HepG2 (cell line): ENCODE measurements at regions not wholly inside any gene's neighbourhood (a gene's known extent, or its start where the extent isn't known, plus 50 kb on each side); places are given as distances from the start of the nearest gene placed in this dataset.

Experiments
- ATAC-seq: fragments of 200-7000 bp; cut with Tn5 transposase; 3 replicates; pipeline ENCODE4 v1.9.1; 2020; ENCODE audit warnings: mild to moderate bottlenecking, moderate library complexity
- BruUV-seq: library from RNA; stranded (reverse); fragments of 400-500 nt; replicated peaks from 2 replicates; lab custom pipeline; 2021; lab: Mats Ljungman, UMichigan
- CTCF ChIA-PET: fragments of 300-600 bp; formaldehyde crosslinking; extraction: SDS; loops from one replicate; lab custom pipeline; 2021; ENCODE audit warnings: low total read pairs, inconsistent platforms, low intra/inter-chr PET ratio; lab: Yijun Ruan, JAX
- POLR2A ChIA-PET: fragments of 350-600 bp; sonication (Branson Sonifier 250); formaldehyde crosslinking; loops from one replicate; lab custom pipeline; 2020; ENCODE audit warnings: antibody characterized with exemption, inconsistent platforms; lab: Yijun Ruan, JAX
- DNase-seq: peaks from one replicate; pipeline ENCODE4 v3.0.0-alpha.2; 2015; ENCODE audit warnings: low spot score
- FAIRE-seq: peaks from 3 replicates; lab custom pipeline; 2011; peaks lifted over from hg19 to GRCh38; lab: Jason Lieb, UNC
- H2AFZ ChIP-seq: one replicate; pipeline ENCODE4 v1.6.1; 2011; ENCODE audit warnings: low read length, inconsistent platforms
- H3K27ac ChIP-seq: fragments of 300-600 bp; 3 replicates; pipeline ENCODE4 v1.8.0; 2011; ENCODE audit warnings: mixed run types, mild to moderate bottlenecking, mixed read lengths, low read length, inconsistent platforms; ENCODE audit not compliant: insufficient read depth; ENCODE audit errors: extremely low read length
- H3K27me3 ChIP-seq, 2 experiments: fragments of 200-600 bp in 1 of 2; 2 replicates in 1 of 2; 3 replicates in 1 of 2; pipeline versions ENCODE4 v1.6.0 to v1.8.0; 2011; ENCODE audit warnings: low read length in 2 of 2, mild to moderate bottlenecking in 2 of 2, moderate library complexity in 2 of 2, inconsistent platforms in 1 of 2; ENCODE audit not compliant: insufficient read depth in 2 of 2, control insufficient read depth in 1 of 2
- H3K36me3 ChIP-seq, 2 experiments: fragments of 200-600 bp in 1 of 2; replicated peaks in 1 of 2; 2 replicates in 1 of 2; 3 replicates in 1 of 2; pipeline versions ENCODE4 v1.5.1 to v1.8.0; 2011; ENCODE audit warnings: low read length in 2 of 2, inconsistent platforms in 1 of 2; ENCODE audit not compliant: insufficient read depth in 2 of 2, control insufficient read depth in 1 of 2
- H3K4me1 ChIP-seq: 2 replicates; pipeline ENCODE4 v1.5.1; 2012; ENCODE audit warnings: low read length, inconsistent platforms; ENCODE audit not compliant: insufficient read depth
- H3K4me2 ChIP-seq: 2 replicates; pipeline ENCODE4 v1.6.0; 2011; ENCODE audit warnings: low read depth, low read length, inconsistent platforms
- H3K4me3 ChIP-seq, 3 experiments: fragments of 200-600 bp in 1 of 3; sonication (generic), shearing (Covaris generic) in 1 of 3; replicated peaks in 1 of 3; 2 replicates each; pipeline ENCODE4 v1.5.1; 2011 to 2016; ENCODE audit warnings: low read length in 3 of 3, inconsistent platforms in 2 of 3, low read depth in 2 of 3, mild to moderate bottlenecking in 2 of 3, control low read depth in 1 of 3, mixed read lengths in 1 of 3; ENCODE audit not compliant: insufficient read depth in 1 of 3
- H3K79me2 ChIP-seq: one replicate; pipeline ENCODE4 v1.6.1; 2011; ENCODE audit warnings: low read length, inconsistent platforms; ENCODE audit not compliant: insufficient read depth
- H3K9ac ChIP-seq: 2 replicates; pipeline ENCODE4 v1.6.0; 2011; ENCODE audit warnings: mild to moderate bottlenecking, low read depth, low read length, inconsistent platforms; ENCODE audit not compliant: insufficient read depth
- H3K9me3 ChIP-seq: 2 replicates; pipeline ENCODE4 v1.5.1; 2012; ENCODE audit warnings: mild to moderate bottlenecking, low read length
- H4K20me1 ChIP-seq: 2 replicates; pipeline ENCODE4 v1.6.0; 2011; ENCODE audit warnings: inconsistent platforms, mild to moderate bottlenecking, low read length, moderate library complexity; ENCODE audit not compliant: insufficient read depth
- EHMT2 ChIP-seq: fragments of 200-600 bp; sonication (generic); IDR thresholded peaks from 2 replicates; pipeline ENCODE4 v1.7.0; 2017; ENCODE audit warnings: antibody characterized with exemption, low read depth, low read length, borderline replicate concordance
- ETV6 ChIP-seq: sonication (generic); formaldehyde crosslinking; conservative IDR thresholded peaks from 2 replicates; pipeline ENCODE4 v1.4.0; 2020; ENCODE audit warnings: missing genetic modification reagents
- GFI1 ChIP-seq: sonication (generic); formaldehyde crosslinking; IDR thresholded peaks from 2 replicates; pipeline ENCODE4 v1.5.0; 2020; ENCODE audit warnings: missing genetic modification reagents, mild to moderate bottlenecking, borderline replicate concordance
- MIER2 ChIP-seq: IDR thresholded peaks from 2 replicates; pipeline ENCODE4 v1.6.1; 2016; ENCODE audit warnings: missing biosample characterization, missing genetic modification reagents
- POLR2G ChIP-seq: fragments of 200-400 bp; formaldehyde crosslinking; IDR thresholded peaks from 2 replicates; pipeline ENCODE4 v1.6.1; 2018; ENCODE audit warnings: mild to moderate bottlenecking, low read depth, low read length, moderate library complexity
- SMAD3 ChIP-seq: sonication (generic); formaldehyde crosslinking; IDR thresholded peaks from 2 replicates; pipeline ENCODE4 v1.4.0; 2020; ENCODE audit warnings: missing genetic modification reagents
- TAF1 ChIP-seq: sonication (generic); formaldehyde crosslinking; IDR thresholded peaks from 2 replicates; pipeline ENCODE4 v1.4.0; 2020; ENCODE audit warnings: missing genetic modification reagents
- TRIM24 ChIP-seq: sonication (generic); formaldehyde crosslinking; IDR thresholded peaks from 2 replicates; pipeline ENCODE4 v1.8.0; 2022; ENCODE audit warnings: mild to moderate bottlenecking, missing genetic modification reagents
- ZMYM3 ChIP-seq: sonication (generic); formaldehyde crosslinking; IDR thresholded peaks from 2 replicates; pipeline ENCODE4 v1.5.1; 2020; ENCODE audit warnings: mild to moderate bottlenecking, missing genetic modification reagents
- ZNF674 ChIP-seq: sonication (generic); formaldehyde crosslinking; IDR thresholded peaks from 2 replicates; pipeline ENCODE4 v1.5.0; 2020; ENCODE audit warnings: low read depth, mild to moderate bottlenecking, missing genetic modification reagents
- WGBS: methylation state at CpG from one replicate; pipeline ENCODE4 v1.1.6; 2017; ENCODE audit warnings: low lambda C conversion rate; 5-methylcytosine and 5-hydroxymethylcytosine counted together
- in situ Hi-C: cut with HindIII; loops from 2 replicates; pipeline ENCODE4 v1.10.0; 2017; ENCODE audit warnings: low pct_unique_long_range_greater_than_20kb; ENCODE audit not compliant: extremely low pct_ligation_motif_present
- intact Hi-C: fragments of 100-400 bp; cut with micrococcal nuclease; formaldehyde crosslinking; loops from one replicate; pipeline ENCODE4 v1.10.0; 2022; ENCODE audit not compliant: unreplicated experiment
- TF ChIP-seq, protein P1 (sequence below): sonication (generic); formaldehyde crosslinking; IDR thresholded peaks from 2 replicates; pipeline ENCODE4 v1.4.0; 2020; ENCODE audit warnings: missing genetic modification reagents
- TF ChIP-seq, protein P2 (sequence below): sonication (generic); formaldehyde crosslinking; IDR thresholded peaks from 2 replicates; pipeline ENCODE4 v1.8.0; 2022; ENCODE audit warnings: missing genetic modification reagents, mild to moderate bottlenecking, inconsistent platforms, borderline replicate concordance
- TF ChIP-seq, protein P3 (sequence below): sonication (generic); formaldehyde crosslinking; IDR thresholded peaks from 2 replicates; pipeline ENCODE4 v1.4.0; 2020; ENCODE audit warnings: missing genetic modification reagents; ENCODE audit errors: not compliant biosample characterization

DNA sequence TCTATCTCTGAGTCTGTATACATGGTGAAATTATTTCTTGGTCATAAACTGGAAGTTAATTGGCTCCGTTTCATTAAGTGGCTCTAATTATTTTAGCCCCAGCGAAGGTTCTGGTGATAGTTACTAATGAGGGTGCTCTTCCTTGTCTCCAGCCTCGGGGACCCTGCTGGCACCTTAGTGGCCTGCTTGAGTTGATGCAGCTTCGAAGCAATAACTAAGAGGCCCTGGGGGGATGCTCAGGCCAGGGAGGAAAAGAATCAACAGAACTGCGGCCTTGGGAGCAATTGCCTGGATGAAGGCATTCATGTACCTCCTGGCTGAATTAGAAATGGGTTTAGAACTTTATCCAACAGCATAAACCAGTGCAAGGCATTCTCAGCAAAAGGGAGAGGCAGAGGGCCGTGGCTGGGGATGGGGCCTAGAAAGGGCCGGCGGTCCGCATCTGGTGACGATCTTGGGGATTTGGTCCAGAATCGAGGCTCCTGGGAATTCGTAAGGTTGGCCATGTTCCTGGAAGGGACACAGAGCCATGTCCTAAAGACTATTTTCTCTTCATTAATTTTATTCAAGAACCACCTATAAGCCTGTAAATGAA, 100.0 kb upstream of the AJAP1 start:
- H4K20me1 ChIP-seq: no peaks in the 10 kb centered on the region
- H3K27ac ChIP-seq: no peak overlapping the region
- WGBS: 32% methylated on average over 12 of the region's 12 CpGs
- intact Hi-C loops: no loop called here
- ChIA-PET CTCF (no interaction called here), POLR2A (no interaction called here)
- no peak overlapping the region for H3K4me3 ChIP-seq
- in situ Hi-C loops: no loop called here
- H3K27me3 ChIP-seq: no peaks in the 10 kb centered on the region
- no peak overlapping the region for H2AFZ ChIP-seq
- no peak for FAIRE-seq
- no peaks in the 10 kb centered on the region for H3K36me3 ChIP-seq
- H3K4me2 ChIP-seq: no peak overlapping the region
- DNase-seq: no peak
- no TSS peak for BruUV-seq
- H3K4me1 ChIP-seq: no peaks in the 10 kb centered on the region
- H3K9ac ChIP-seq: no peak overlapping the region
- H3K79me2 ChIP-seq: no peaks in the 10 kb centered on the region
- no peaks in the 10 kb centered on the region for H3K9me3 ChIP-seq
- ATAC-seq: no peak
- TF ChIP-seq TRIM24 (CRISPR knock-in tag): no peak
- TF ChIP-seq ZMYM3 (CRISPR knock-in tag): no peak
- TF ChIP-seq ETV6 (CRISPR knock-in tag): no peak
- TF ChIP-seq TAF1 (CRISPR knock-in tag): no peak
- TF ChIP-seq SMAD3 (CRISPR knock-in tag): no peak
- no peak for TF ChIP-seq ZNF674 (CRISPR knock-in tag)
- no peak for TF ChIP-seq GFI1
- TF ChIP-seq, protein P1, sequence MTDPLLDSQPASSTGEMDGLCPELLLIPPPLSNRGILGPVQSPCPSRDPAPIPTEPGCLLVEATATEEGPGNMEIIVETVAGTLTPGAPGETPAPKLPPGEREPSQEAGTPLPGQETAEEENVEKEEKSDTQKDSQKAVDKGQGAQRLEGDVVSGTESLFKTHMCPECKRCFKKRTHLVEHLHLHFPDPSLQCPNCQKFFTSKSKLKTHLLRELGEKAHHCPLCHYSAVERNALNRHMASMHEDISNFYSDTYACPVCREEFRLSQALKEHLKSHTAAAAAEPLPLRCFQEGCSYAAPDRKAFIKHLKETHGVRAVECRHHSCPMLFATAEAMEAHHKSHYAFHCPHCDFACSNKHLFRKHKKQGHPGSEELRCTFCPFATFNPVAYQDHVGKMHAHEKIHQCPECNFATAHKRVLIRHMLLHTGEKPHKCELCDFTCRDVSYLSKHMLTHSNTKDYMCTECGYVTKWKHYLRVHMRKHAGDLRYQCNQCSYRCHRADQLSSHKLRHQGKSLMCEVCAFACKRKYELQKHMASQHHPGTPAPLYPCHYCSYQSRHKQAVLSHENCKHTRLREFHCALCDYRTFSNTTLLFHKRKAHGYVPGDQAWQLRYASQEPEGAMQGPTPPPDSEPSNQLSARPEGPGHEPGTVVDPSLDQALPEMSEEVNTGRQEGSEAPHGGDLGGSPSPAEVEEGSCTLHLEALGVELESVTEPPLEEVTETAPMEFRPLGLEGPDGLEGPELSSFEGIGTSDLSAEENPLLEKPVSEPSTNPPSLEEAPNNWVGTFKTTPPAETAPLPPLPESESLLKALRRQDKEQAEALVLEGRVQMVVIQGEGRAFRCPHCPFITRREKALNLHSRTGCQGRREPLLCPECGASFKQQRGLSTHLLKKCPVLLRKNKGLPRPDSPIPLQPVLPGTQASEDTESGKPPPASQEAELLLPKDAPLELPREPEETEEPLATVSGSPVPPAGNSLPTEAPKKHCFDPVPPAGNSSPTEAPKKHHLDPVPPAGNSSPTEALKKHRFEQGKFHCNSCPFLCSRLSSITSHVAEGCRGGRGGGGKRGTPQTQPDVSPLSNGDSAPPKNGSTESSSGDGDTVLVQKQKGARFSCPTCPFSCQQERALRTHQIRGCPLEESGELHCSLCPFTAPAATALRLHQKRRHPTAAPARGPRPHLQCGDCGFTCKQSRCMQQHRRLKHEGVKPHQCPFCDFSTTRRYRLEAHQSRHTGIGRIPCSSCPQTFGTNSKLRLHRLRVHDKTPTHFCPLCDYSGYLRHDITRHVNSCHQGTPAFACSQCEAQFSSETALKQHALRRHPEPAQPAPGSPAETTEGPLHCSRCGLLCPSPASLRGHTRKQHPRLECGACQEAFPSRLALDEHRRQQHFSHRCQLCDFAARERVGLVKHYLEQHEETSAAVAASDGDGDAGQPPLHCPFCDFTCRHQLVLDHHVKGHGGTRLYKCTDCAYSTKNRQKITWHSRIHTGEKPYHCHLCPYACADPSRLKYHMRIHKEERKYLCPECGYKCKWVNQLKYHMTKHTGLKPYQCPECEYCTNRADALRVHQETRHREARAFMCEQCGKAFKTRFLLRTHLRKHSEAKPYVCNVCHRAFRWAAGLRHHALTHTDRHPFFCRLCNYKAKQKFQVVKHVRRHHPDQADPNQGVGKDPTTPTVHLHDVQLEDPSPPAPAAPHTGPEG (CRISPR knock-in tag): no peak
- TF ChIP-seq, protein P2, sequence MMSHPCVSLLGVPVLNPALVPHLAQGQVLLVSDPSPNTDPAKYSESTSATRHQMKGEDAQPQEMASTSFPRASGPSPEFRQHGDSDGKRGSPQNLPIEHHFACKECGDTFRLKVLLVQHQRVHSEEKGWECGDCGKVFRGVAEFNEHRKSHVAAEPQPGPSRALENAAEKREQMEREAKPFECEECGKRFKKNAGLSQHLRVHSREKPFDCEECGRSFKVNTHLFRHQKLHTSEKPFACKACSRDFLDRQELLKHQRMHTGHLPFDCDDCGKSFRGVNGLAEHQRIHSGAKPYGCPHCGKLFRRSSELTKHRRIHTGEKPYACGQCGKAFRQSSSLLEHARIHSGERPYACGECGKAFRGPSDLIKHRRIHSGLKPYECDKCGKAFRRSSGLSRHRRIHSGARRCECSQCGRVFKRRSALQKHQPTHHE (CRISPR knock-in tag): no peak
- no peak for TF ChIP-seq EHMT2
- TF ChIP-seq POLR2G: no peak
- TF ChIP-seq MIER2 (CRISPR knock-in tag): no peak
- TF ChIP-seq, protein P3, sequence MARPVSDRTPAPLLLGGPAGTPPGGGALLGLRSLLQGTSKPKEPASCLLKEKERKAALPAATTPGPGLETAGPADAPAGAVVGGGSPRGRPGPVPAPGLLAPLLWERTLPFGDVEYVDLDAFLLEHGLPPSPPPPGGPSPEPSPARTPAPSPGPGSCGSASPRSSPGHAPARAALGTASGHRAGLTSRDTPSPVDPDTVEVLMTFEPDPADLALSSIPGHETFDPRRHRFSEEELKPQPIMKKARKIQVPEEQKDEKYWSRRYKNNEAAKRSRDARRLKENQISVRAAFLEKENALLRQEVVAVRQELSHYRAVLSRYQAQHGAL: no peak
